ENCODE measurements at regions not wholly inside any gene's neighbourhood (a gene's known extent, or its start where the extent isn't known, plus 50 kb on each side); places are given as distances from the start of the nearest gene placed in this dataset.

DNA sequence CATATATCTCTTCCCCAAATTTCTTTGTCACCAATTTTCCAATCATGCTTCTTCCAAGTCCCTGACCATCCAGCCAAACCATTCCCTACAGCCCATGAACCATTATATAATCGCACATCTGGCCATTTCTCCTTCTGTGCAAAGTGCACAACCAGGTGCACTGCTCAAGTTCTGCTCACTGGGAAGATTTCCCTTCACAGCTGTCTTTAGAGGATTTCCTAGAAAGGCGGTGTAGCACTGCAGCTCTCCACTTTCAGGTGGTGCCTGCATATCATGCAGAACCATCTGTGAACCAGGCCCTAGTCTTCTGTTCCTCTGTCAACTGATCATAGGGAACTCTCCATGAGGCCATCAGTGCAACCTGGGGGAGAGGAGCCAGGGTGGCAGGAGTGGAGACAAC lies 95.0 kb upstream of the CABCOCO1 start (continued):
- TF ChIP-seq CBFB (CRISPR knock-in tag; IDR thresholded peaks at IDR 0.05), result no peak
- TF ChIP-seq TOE1 (IDR thresholded peaks at IDR 0.05; ENCODE audit: borderline replicate concordance), result no peak
- no peak for TF ChIP-seq TOE1 (CRISPR knock-in tag; IDR thresholded peaks at IDR 0.05; ENCODE audit: borderline replicate concordance, low read depth)

DNA sequence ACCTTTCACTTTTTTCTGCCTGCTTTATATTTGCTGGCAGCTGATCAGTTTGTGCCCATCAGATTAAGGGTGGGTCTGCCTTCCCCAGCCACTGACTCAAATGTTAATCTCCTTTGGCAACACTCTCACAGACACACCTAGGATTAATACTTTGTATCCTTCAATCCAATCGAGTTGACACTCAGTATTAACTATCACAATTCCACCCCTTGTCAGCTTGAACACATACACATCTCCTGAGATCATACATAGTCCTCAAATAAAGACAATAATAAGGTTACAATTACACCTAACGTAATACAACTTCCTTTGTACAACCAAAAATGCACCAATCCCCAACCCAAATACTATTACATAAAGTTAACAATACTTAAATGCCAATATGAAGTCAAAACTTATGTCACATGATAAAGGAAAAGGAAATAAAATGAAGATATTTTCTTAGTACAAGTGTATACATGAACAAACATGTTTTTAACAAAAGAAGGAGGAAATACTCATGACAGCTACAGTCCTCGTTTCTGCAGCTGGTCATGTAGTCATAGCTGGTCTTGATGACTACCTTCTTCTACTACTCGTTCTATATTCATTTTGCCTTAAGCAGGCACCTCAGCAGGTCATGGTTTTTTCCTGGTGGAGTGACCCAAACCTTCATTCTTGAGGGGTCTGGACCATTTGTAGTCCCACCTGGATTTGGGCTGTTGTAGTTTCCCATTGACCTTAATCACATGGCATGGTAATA lies 96.7 kb upstream of the CABCOCO1 start:
- no TSS peak for BruUV-seq (replicated peaks)
- Histone ChIP-seq H3K4me2 (ENCODE audit: insufficient read depth, low read length) (no peak overlapping the region), H3K27me3 (ENCODE audit: control insufficient read depth in 2 of 2, insufficient read depth in 2 of 2, low read length in 2 of 2) (no peaks in the 10 kb centered on the region), H4K20me1 (replicated peaks; ENCODE audit: control insufficient read depth, insufficient read depth, low read length) (no peaks in the 10 kb centered on the region), H3K4me3 (no peak overlapping the region), H3K27ac (ENCODE audit: extremely low read depth, low read depth, low read length) (no peak overlapping the region), H3K9me1 (ENCODE audit: control insufficient read depth, insufficient read depth, low read length) (no peaks in the 10 kb centered on the region), H3K36me3 (ENCODE audit: control insufficient read depth, insufficient read depth, low read length) (no peaks in the 10 kb centered on the region), H3K4me1 (replicated peaks in 1 of 2; ENCODE audit: control insufficient read depth in 2 of 2, insufficient read depth in 2 of 2, low read length in 2 of 2) (no peaks in the 10 kb centered on the region; a peak in 1 of 5 replicates), H2AFZ (ENCODE audit: low read depth, low read length) (no peak overlapping the region), H3K79me2 (ENCODE audit: control insufficient read depth, insufficient read depth, low read length) (no peaks in the 10 kb centered on the region), H3K9ac (ENCODE audit: insufficient read depth in 1 of 2, low read depth in 2 of 2, low read length in 2 of 2) (no peak overlapping the region), H3K9me3 (replicated peaks; ENCODE audit: control insufficient read depth, insufficient read depth, low read depth, low read length) (no peaks in the 10 kb centered on the region)
- TF ChIP-seq JUN (IDR thresholded peaks at IDR 0.05; ENCODE audit: borderline replicate concordance, low read depth, low read length), result no peak
- TF ChIP-seq JUN (CRISPR knock-in tag; IDR thresholded peaks at IDR 0.05; ENCODE audit: borderline replicate concordance), result no peak
- TF ChIP-seq ILK (tag; IDR thresholded peaks at IDR 0.05; ENCODE audit: borderline replicate concordance, low read depth), result no peak
- no peak for TF ChIP-seq ARID3A (IDR thresholded peaks at IDR 0.05; ENCODE audit: borderline replicate concordance, low read depth, low read length)
- no peak for TF ChIP-seq SMAD4 (CRISPR knock-in tag; conservative IDR thresholded peaks at IDR 0.05)
- no peak for TF ChIP-seq CEBPG (CRISPR knock-in tag; IDR thresholded peaks at IDR 0.05)
- no peak for TF ChIP-seq CEBPG (tag; conservative IDR thresholded peaks at IDR 0.05 in 1 of 2, IDR thresholded peaks at IDR 0.05 in 1 of 2)
- TF ChIP-seq, protein P1, sequence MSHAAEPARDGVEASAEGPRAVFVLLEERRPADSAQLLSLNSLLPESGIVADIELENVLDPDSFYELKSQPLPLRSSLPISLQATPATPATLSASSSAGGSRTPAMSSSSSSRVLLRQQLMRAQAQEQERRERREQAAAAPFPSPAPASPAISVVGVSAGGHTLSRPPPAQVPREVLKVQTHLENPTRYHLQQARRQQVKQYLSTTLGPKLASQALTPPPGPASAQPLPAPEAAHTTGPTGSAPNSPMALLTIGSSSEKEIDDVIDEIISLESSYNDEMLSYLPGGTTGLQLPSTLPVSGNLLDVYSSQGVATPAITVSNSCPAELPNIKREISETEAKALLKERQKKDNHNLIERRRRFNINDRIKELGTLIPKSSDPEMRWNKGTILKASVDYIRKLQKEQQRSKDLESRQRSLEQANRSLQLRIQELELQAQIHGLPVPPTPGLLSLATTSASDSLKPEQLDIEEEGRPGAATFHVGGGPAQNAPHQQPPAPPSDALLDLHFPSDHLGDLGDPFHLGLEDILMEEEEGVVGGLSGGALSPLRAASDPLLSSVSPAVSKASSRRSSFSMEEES (CRISPR knock-in tag; IDR thresholded peaks at IDR 0.05), result peak; percentile 11; the same call in 1 of the 2 replicates
- no peak for TF ChIP-seq GTF2F1 (IDR thresholded peaks at IDR 0.05; ENCODE audit: low read depth, low read length)
- TF ChIP-seq THRAP3 (IDR thresholded peaks at IDR 0.05; ENCODE audit: borderline replicate concordance), result no peak
- TF ChIP-seq, protein P2, sequence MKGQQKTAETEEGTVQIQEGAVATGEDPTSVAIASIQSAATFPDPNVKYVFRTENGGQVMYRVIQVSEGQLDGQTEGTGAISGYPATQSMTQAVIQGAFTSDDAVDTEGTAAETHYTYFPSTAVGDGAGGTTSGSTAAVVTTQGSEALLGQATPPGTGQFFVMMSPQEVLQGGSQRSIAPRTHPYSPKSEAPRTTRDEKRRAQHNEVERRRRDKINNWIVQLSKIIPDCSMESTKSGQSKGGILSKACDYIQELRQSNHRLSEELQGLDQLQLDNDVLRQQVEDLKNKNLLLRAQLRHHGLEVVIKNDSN (CRISPR knock-in tag; IDR thresholded peaks at IDR 0.05), result no peak
- FAIRE-seq, result no peak
- no peak for ATAC-seq
- CTCF ChIA-PET (ENCODE audit: low intra/inter-chr PET ratio), result no interaction called here
- POLR2A ChIA-PET, result no interaction called here
- in situ Hi-C loops (cut with MboI), result no loop called here
- WGBS (ENCODE audit: insufficient coverage, low coverage, missing lambda C conversion rate), result 4% methylated on average over 4 of the region's 4 CpGs
- intact Hi-C loops (cut with micrococcal nuclease), result no loop called here
- no peak for DNase-seq (ENCODE audit: extremely low read depth in 1 of 4, low spot score in 3 of 4)

All from K562 (cell line).